ENCODE measurements at regions not wholly inside any gene's neighbourhood (a gene's known extent, or its start where the extent isn't known, plus 50 kb on each side); places are given as distances from the start of the nearest gene placed in this dataset.
"Not testable (repeated sequence)": the region's sequence is repeated elsewhere in the genome, so short reads cannot be mapped to it uniquely, and the experiment has no call there.

DNA sequence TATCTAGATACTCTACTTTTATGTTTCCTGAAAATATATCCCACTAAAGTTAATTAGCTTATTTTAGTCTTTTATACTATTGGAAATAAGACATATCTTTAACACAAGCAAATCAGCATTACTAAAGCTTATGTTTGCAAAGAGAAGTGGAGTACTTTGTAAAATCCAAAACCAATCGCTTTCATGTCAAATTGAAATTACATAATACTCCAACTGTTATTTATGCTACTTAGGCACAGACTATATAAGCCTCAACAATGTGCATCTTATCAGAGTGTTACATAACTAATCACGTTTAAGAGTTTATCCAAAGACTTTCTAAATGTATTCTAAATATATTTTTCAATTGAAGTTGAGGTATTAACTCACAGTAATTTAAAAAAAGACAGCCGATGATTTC is 200.0 kb downstream of the PCDH20 start:
- no peak overlapping the region for H3K4me3 ChIP-seq (ENCODE audit: low read depth, low read length)
- TF ChIP-seq, protein P1, sequence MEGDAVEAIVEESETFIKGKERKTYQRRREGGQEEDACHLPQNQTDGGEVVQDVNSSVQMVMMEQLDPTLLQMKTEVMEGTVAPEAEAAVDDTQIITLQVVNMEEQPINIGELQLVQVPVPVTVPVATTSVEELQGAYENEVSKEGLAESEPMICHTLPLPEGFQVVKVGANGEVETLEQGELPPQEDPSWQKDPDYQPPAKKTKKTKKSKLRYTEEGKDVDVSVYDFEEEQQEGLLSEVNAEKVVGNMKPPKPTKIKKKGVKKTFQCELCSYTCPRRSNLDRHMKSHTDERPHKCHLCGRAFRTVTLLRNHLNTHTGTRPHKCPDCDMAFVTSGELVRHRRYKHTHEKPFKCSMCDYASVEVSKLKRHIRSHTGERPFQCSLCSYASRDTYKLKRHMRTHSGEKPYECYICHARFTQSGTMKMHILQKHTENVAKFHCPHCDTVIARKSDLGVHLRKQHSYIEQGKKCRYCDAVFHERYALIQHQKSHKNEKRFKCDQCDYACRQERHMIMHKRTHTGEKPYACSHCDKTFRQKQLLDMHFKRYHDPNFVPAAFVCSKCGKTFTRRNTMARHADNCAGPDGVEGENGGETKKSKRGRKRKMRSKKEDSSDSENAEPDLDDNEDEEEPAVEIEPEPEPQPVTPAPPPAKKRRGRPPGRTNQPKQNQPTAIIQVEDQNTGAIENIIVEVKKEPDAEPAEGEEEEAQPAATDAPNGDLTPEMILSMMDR (IDR thresholded peaks at IDR 0.05; ENCODE audit: insufficient read depth, low read length) = no peak
- no peak for DNase-seq (ENCODE audit: low read depth)

- no peak overlapping the region for H3K4me3 ChIP-seq (ENCODE audit: low read depth, low read length)
- TF ChIP-seq, protein P1 (IDR thresholded peaks at IDR 0.05; ENCODE audit: insufficient read depth, low read length) = no peak
Measured at GRCh38 chr13:61215116-61215515, 200.5 kb downstream of the PCDH20 start.

DNA sequence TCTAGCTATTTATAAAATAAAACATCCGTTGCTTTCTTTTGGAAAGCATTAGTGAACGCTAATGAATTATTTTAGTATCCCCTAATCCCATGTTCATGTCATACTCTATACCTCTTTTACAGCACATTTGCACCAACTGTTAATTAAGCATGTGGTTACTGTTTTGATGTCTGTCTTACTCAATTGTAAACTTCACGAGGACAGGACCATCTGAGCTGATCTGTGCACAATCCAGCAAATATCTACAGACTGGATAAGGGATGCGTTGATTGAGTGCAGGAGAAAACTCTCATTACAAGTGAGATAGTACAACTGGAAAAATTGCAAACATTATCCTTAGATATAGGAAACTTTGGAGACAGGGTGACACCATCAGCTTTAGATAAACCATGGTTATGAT is 201.1 kb downstream of the PCDH20 start:
- H3K4me3 ChIP-seq (ENCODE audit: low read depth, low read length) = no peak overlapping the region
- TF ChIP-seq, protein P1 (IDR thresholded peaks at IDR 0.05; ENCODE audit: insufficient read depth, low read length) = no peak
- no peak for DNase-seq (ENCODE audit: low read depth)

More at GRCh38 chr13:61215116-61215515, 200.5 kb downstream of the PCDH20 start:
- no peak for DNase-seq (ENCODE audit: low read depth)

GRCh38 chr13:61205898-61206297 is 209.8 kb downstream of the PCDH20 start:
- DNase-seq (ENCODE audit: low read depth); H3K4me3 ChIP-seq (ENCODE audit: low read depth, low read length): not testable (repeated sequence)

DNA sequence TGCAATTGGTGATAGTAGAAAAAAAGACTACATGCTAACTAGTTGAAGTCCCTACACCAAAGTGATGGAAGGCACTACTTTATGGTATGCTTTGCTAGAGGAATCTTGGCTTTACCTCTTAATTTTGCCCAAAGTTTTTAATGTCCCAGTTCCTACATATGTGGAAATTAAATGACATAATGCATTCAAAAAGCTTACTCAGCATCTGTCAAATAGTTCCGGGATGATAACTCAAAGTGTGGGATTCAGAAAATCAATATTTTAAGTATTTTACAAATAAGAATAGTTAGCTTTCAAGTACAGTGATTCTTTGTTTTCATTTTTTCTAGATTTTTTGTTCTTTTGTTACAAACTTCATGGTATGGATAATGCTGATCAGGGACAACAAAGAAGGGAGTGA is 211.6 kb downstream of the PCDH20 start:
- TF ChIP-seq, protein P1 (IDR thresholded peaks at IDR 0.05; ENCODE audit: insufficient read depth, low read length) = no peak
- DNase-seq (ENCODE audit: low read depth) = no peak
- H3K4me3 ChIP-seq (ENCODE audit: low read depth, low read length) = no peak overlapping the region

DNA sequence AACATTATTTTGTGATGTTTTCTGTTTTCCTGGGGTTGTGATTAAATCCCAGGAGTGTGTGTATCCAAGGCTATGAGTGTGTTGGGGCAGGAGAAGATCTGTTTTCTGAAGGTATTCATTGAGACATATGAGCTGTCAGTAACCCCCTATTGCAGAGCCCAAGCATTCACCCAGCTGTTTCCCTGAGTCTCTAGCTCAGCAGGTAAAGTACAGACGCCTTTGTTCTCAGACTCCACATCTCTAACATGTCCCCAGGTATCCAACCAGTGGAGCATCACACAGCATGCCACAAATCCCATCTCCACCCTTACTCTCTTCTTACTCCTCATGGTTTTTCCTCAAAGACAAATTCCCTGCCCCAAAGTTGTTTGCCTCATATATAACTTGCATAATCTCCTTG is 213.6 kb downstream of the PCDH20 start:
- TF ChIP-seq, protein P1 (IDR thresholded peaks at IDR 0.05; ENCODE audit: insufficient read depth, low read length) = no peak
- no peak for DNase-seq (ENCODE audit: low read depth)
- no peak overlapping the region for H3K4me3 ChIP-seq (ENCODE audit: low read depth, low read length)

DNA sequence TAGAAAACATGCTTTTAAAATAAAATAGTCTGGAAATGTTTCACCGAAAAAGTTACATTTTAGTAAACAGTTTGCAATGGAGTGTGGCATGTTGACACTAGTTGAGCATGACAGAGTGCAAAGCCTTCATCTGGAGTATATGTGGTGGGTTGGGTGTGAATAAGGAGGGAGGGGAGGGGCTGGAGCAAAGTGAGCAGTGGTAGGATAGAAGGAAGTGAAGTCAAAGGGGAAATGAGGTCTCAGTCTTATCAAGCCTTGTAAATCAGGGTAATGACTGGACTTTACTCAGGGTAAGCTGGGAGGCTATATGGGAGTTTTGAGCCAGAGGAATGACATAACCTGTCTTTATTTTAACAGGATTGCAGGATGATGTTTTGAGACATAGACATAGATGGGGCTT is 222.8 kb downstream of the PCDH20 start:
- TF ChIP-seq, protein P1 (IDR thresholded peaks at IDR 0.05; ENCODE audit: insufficient read depth, low read length) = no peak
- no peak overlapping the region for H3K4me3 ChIP-seq (ENCODE audit: low read depth, low read length)
- no peak for DNase-seq (ENCODE audit: low read depth)

Data from fibroblast of the aortic adventitia (primary cell).